GM23338 (cell line): ENCODE measurements at regions not wholly inside any gene's neighbourhood (a gene's known extent, or its start where the extent isn't known, plus 50 kb on each side); places are given as distances from the start of the nearest gene placed in this dataset.

Source experiments
- ATAC-seq: fragments of 200-7000 bp; cut with Tn5 transposase; 3 replicates; pipeline ENCODE4 v1.9.1; 2020
- DNase-seq: peaks from one replicate; pipeline ENCODE4 v3.0.0-alpha.2; 2015; ENCODE audit warnings: low spot score
- H2AFZ ChIP-seq: fragments of 200-600 bp; sonication (generic); 2 replicates; pipeline ENCODE4 v1.8.0; 2016; ENCODE audit warnings: antibody characterized with exemption, mild to moderate bottlenecking, moderate library complexity
- H3F3A ChIP-seq: fragments of 200-600 bp; sonication (generic); replicated peaks from 2 replicates; pipeline ENCODE4 v1.8.0; 2017; ENCODE audit warnings: antibody characterized with exemption, mixed run types, low read depth
- H3K27ac ChIP-seq: fragments of 200-600 bp; sonication (generic); 2 replicates; pipeline ENCODE4 v1.6.1; 2016; ENCODE audit warnings: low read depth
- H3K27me3 ChIP-seq: fragments of 200-600 bp; sonication (generic); 2 replicates; pipeline ENCODE4 v1.8.0; 2016; ENCODE audit warnings: mild to moderate bottlenecking, mixed run types, moderate library complexity; ENCODE audit not compliant: insufficient read depth
- H3K36me3 ChIP-seq: fragments of 200-600 bp; sonication (generic); 2 replicates; pipeline ENCODE4 v1.8.0; 2016; ENCODE audit warnings: mild to moderate bottlenecking; ENCODE audit not compliant: insufficient read depth
- H3K4me1 ChIP-seq: fragments of 200-600 bp; sonication (generic); 2 replicates; pipeline ENCODE4 v1.8.0; 2016; ENCODE audit warnings: mild to moderate bottlenecking, moderate library complexity; ENCODE audit not compliant: insufficient read depth
- H3K4me2 ChIP-seq: fragments of 200-600 bp; sonication (generic); 2 replicates; pipeline ENCODE4 v1.7.1; 2017; ENCODE audit warnings: mixed run types
- H3K4me3 ChIP-seq: fragments of 200-600 bp; sonication (generic); 2 replicates; pipeline ENCODE4 v1.6.1; 2016; ENCODE audit warnings: mixed run types
- H3K79me2 ChIP-seq: fragments of 200-600 bp; sonication (generic); replicated peaks from 2 replicates; pipeline ENCODE4 v1.8.0; 2017; ENCODE audit warnings: mild to moderate bottlenecking; ENCODE audit not compliant: insufficient read depth
- H3K9me2 ChIP-seq: fragments of 200-600 bp; sonication (generic); 2 replicates; pipeline ENCODE4 v1.8.0; 2017; ENCODE audit not compliant: insufficient read depth
- H4K20me1 ChIP-seq: fragments of 200-600 bp; sonication (generic); replicated peaks from 2 replicates; pipeline ENCODE4 v1.8.0; 2017; ENCODE audit warnings: mild to moderate bottlenecking; ENCODE audit not compliant: insufficient read depth
- H3K27ac Mint-ChIP-seq: 2 replicates; pipeline ENCODE4 v1.8.0; 2020; ENCODE audit warnings: inconsistent platforms, mild to moderate bottlenecking, moderate library complexity, mixed read lengths
- H3K27me3 Mint-ChIP-seq: 3 replicates; pipeline ENCODE4 v1.8.0; 2022; ENCODE audit warnings: low read depth, mild to moderate bottlenecking, moderate library complexity, mixed read lengths, inconsistent platforms; ENCODE audit not compliant: insufficient read depth, poor library complexity
- H3K36me3 Mint-ChIP-seq: 3 replicates; pipeline ENCODE4 v1.8.0; 2021; ENCODE audit warnings: low read depth, mild to moderate bottlenecking, inconsistent platforms, moderate library complexity, mixed read lengths
- H3K4me1 Mint-ChIP-seq: 3 replicates; pipeline ENCODE4 v1.8.0; 2020; ENCODE audit warnings: mild to moderate bottlenecking, inconsistent platforms, mixed read lengths
- H3K4me3 Mint-ChIP-seq: 3 replicates; pipeline ENCODE4 v1.8.0; 2021; ENCODE audit warnings: moderate library complexity, mild to moderate bottlenecking, inconsistent platforms, mixed read lengths
- H3K9me3 Mint-ChIP-seq: 3 replicates; pipeline ENCODE4 v1.8.0; 2020; ENCODE audit warnings: moderate library complexity, mild to moderate bottlenecking, inconsistent platforms, mixed read lengths
- ETS1 ChIP-seq: IDR thresholded peaks from 2 replicates; pipeline ENCODE4 v1.6.1; 2016; ENCODE audit warnings: antibody characterized with exemption
- EZH2phosphoT487 ChIP-seq: fragments of 200-600 bp; sonication (generic); IDR thresholded peaks from one replicate; pipeline ENCODE4 v1.8.1; 2018; ENCODE audit warnings: antibody characterized with exemption; ENCODE audit not compliant: unreplicated experiment
- JUNB ChIP-seq: IDR thresholded peaks from one replicate; pipeline ENCODE4 v1.6.1; 2016; ENCODE audit warnings: antibody characterized with exemption; ENCODE audit not compliant: unreplicated experiment
- NANOG ChIP-seq: IDR thresholded peaks from 2 replicates; pipeline ENCODE4 v1.6.1; 2016; ENCODE audit warnings: antibody characterized with exemption, borderline replicate concordance
- POLR2AphosphoS5 ChIP-seq: IDR thresholded peaks from 2 replicates; pipeline ENCODE4 v1.6.1; 2016; ENCODE audit warnings: antibody characterized with exemption, low read depth
- REST ChIP-seq: IDR thresholded peaks from one replicate; pipeline ENCODE4 v1.6.1; 2018; ENCODE audit warnings: antibody characterized with exemption; ENCODE audit not compliant: unreplicated experiment
- ZNF331 ChIP-seq: fragments of 250-450 bp; sonication (Bioruptor Pico); IDR thresholded peaks from 2 replicates; pipeline ENCODE4 v1.5.0; 2020; ENCODE audit warnings: low read depth, mild to moderate bottlenecking, moderate library complexity
- ZNF462 ChIP-seq: fragments of 250-450 bp; sonication (Bioruptor Pico); IDR thresholded peaks from 2 replicates; pipeline ENCODE4 v1.5.0; 2020; ENCODE audit warnings: mild to moderate bottlenecking, moderate library complexity

- H3K36me3 ChIP-seq: no peaks in the 10 kb centered on the region
- no peaks in the 10 kb centered on the region for H3K27me3 ChIP-seq
- Mint-ChIP-seq H3K9me3 (no peaks in the 10 kb centered on the region), H3K27me3 (peaks cover 1% of the 10 kb centered on the region), H3K4me1 (no peaks in the 10 kb centered on the region), H3K27ac (no peak overlapping the region), H3K4me3 (no peak overlapping the region), H3K36me3 (no peaks in the 10 kb centered on the region)
- H3K4me2 ChIP-seq: no peak overlapping the region
- no peaks in the 10 kb centered on the region for H3K79me2 ChIP-seq
- H3K4me3 ChIP-seq: no peak overlapping the region
- TF ChIP-seq ZNF331 (CRISPR knock-in tag): no peak
- TF ChIP-seq ZNF462 (CRISPR knock-in tag): no peak
- no peak for TF ChIP-seq ETS1
- no peak for TF ChIP-seq NANOG
- no peak for TF ChIP-seq REST
- no peak for TF ChIP-seq JUNB
- TF ChIP-seq EZH2phosphoT487: no peak
- no peak for TF ChIP-seq POLR2AphosphoS5
- no peak overlapping the region for H3K27ac ChIP-seq
- no peaks in the 10 kb centered on the region for H3F3A ChIP-seq
- ATAC-seq (no peak), DNase-seq (no peak)
- no peak overlapping the region for H2AFZ ChIP-seq
- no peaks in the 10 kb centered on the region for H3K4me1 ChIP-seq
- H3K9me2 ChIP-seq: no peaks in the 10 kb centered on the region
- no peaks in the 10 kb centered on the region for H4K20me1 ChIP-seq
Observed at GRCh38 chr16:79946252-79946651, 345.7 kb upstream of the MAF start.
